MM.1S (cell line): ENCODE measurements at regions not wholly inside any gene's neighbourhood (a gene's known extent, or its start where the extent isn't known, plus 50 kb on each side); places are given as distances from the start of the nearest gene placed in this dataset.

ENCODE experiments used
- EZH2 ChIP-seq: fragments of 300-600 bp; sonication (generic); optimal IDR thresholded peaks from 2 replicates; pipeline ENCODE3; 2017; ENCODE audit warnings: low read depth, mild to moderate bottlenecking, antibody characterized with exemption, low read length, mixed read lengths
- EZH2phosphoT487 ChIP-seq: fragments of 300-600 bp; sonication (generic); IDR thresholded peaks from 2 replicates; pipeline ENCODE4 v1.6.1; 2018; ENCODE audit warnings: antibody characterized with exemption, low read length
- TF ChIP-seq, protein P1 (sequence below): fragments of 300-600 bp; sonication (generic); IDR thresholded peaks from 2 replicates; pipeline ENCODE4 v1.5.1; 2016; ENCODE audit warnings: antibody characterized with exemption, low read length, mixed read lengths

DNA sequence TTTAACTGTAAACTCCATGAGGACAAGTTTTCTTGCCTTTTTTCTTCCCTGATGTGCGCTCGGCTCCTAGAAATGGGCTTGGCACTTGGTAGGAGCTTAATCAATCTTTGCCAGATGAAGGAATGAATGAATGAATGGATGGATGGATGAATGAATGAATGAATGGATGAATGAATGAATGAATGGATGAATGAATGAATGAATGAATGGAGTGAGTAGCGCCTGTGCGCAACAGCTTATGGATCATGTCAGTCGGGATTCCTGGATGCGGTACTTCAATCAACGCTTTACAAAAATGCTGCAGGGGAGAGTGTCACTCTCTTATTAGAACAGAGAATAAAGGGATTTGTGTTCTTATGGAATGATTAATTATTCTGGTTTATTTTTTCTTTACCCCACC is 267.3 kb downstream of the TFAP2C start:
- TF ChIP-seq, protein P1, sequence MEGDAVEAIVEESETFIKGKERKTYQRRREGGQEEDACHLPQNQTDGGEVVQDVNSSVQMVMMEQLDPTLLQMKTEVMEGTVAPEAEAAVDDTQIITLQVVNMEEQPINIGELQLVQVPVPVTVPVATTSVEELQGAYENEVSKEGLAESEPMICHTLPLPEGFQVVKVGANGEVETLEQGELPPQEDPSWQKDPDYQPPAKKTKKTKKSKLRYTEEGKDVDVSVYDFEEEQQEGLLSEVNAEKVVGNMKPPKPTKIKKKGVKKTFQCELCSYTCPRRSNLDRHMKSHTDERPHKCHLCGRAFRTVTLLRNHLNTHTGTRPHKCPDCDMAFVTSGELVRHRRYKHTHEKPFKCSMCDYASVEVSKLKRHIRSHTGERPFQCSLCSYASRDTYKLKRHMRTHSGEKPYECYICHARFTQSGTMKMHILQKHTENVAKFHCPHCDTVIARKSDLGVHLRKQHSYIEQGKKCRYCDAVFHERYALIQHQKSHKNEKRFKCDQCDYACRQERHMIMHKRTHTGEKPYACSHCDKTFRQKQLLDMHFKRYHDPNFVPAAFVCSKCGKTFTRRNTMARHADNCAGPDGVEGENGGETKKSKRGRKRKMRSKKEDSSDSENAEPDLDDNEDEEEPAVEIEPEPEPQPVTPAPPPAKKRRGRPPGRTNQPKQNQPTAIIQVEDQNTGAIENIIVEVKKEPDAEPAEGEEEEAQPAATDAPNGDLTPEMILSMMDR: no peak
- TF ChIP-seq EZH2: no peak
- no peak for TF ChIP-seq EZH2phosphoT487
